LNCAP (cell line): ENCODE measurements at regions not wholly inside any gene's neighbourhood (a gene's known extent, or its start where the extent isn't known, plus 50 kb on each side); places are given as distances from the start of the nearest gene placed in this dataset.

Source experiments
- CTCF ChIP-seq: fragments of 450-650 bp; IDR thresholded peaks from 2 replicates; pipeline ENCODE4 v1.5.1; 2017; ENCODE audit warnings: mild to moderate bottlenecking

GRCh38 chr22:47781427-47782111 lies 1019.1 kb downstream of the TBC1D22A start:
- TF ChIP-seq CTCF, result no peak

- TF ChIP-seq CTCF, result no peak
Measured at GRCh38 chr22:47781024-47781423, 1018.6 kb downstream of the TBC1D22A start.

GRCh38 chr22:47780281-47780875 lies 1017.9 kb downstream of the TBC1D22A start:
- TF ChIP-seq CTCF, result no peak

- TF ChIP-seq CTCF, result no peak
Measured at GRCh38 chr22:47779474-47779873, 1017.0 kb downstream of the TBC1D22A start.

- TF ChIP-seq CTCF, result no peak
Measured at GRCh38 chr22:47778160-47778658, 1015.8 kb downstream of the TBC1D22A start.

GRCh38 chr22:47777426-47777825 lies 1015.0 kb downstream of the TBC1D22A start:
- no peak for TF ChIP-seq CTCF

GRCh38 chr22:47776329-47776728 lies 1013.9 kb downstream of the TBC1D22A start:
- TF ChIP-seq CTCF, result no peak
